ENCODE measurements at regions not wholly inside any gene's neighbourhood (a gene's known extent, or its start where the extent isn't known, plus 50 kb on each side); places are given as distances from the start of the nearest gene placed in this dataset.

GRCh38 chr15:95440712-95441111, 889.8 kb upstream of the NR2F2 start:
- TF ChIP-seq CTCF (IDR thresholded peaks at IDR 0.05; ENCODE audit: low read depth, low read length) (no peak), EZH2phosphoT487 (IDR thresholded peaks at IDR 0.05; ENCODE audit: low read depth) (no peak)

Data from OCI-LY3 (cell line).